GM21528 (cell line): ENCODE measurements at regions not wholly inside any gene's neighbourhood (a gene's known extent, or its start where the extent isn't known, plus 50 kb on each side); places are given as distances from the start of the nearest gene placed in this dataset.

Source experiments
- ATAC-seq: cut with Tn5 transposase; IDR thresholded peaks from one replicate; pipeline ENCODE4 v1.9.1; 2021; ENCODE audit warnings: mild to moderate bottlenecking, moderate library complexity; ENCODE audit not compliant: unreplicated experiment, low FRiP score

DNA sequence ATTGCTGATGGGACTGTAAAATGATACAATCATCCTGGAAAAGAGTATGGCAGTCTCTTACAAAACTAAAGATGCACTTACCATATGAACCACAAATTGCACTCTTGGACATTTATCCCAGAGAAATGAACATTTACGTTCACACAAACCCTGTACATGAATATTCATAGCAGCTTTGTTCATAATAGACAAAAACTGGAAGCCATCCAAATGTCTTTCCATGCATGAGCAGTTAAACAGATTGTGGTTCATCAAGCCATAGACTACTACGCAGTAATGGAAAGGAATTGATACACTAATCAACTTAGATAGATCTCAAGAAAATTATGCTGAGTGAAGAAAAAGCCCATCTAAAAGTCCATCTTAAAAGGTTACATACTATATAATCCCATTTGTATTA is 156.1 kb upstream of the SLC39A10 start:
- ATAC-seq, result no peak

DNA sequence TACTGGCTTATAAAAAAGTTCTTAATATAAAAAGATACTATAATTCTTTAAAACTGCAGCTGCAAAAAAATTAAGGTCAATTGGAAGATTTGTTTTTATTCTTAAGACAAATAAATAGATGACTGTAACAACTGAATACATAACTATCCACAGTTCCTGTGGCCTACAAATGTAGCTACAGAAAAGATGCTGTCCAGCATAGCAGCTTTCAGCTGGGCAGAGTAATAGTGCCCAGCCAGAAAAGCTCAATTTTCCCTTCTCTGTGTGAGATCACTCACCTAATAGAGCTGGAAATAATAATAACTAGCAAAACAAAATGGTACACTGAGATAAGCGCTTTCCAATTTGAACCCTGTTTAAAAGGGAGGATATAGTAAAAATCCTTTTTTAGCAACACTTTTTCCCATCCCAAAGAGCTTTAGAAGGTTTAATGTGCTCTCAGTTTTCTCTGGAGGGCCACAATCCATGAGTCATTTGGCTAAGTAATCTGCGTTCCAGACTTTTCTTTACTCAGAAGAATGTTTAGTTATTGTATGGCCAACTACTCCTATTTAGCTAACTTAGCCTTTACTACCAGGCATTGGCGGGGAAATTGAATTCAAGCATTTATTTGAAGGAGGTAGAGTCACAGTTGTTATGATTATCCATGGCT is 158.1 kb upstream of the SLC39A10 start:
- ATAC-seq, result no peak

DNA sequence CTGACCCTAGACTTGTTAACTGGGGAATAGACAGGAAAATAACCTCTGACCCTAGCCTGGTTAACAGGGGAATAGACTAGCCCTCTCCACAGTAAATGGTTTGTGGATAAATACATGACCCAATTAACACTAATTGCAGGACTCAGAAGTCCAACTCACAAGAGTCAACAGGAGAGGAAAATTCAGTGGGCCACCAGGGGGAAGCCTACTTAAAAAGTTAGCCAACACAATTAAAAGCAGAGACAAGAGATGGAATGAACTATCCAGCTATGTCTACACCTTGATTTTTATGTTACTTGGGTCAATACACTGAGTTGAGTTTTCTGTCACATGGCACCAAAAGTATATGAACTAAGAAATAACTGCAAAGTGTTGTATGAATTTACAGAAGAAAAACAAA is 158.8 kb upstream of the SLC39A10 start:
- no peak for ATAC-seq

DNA sequence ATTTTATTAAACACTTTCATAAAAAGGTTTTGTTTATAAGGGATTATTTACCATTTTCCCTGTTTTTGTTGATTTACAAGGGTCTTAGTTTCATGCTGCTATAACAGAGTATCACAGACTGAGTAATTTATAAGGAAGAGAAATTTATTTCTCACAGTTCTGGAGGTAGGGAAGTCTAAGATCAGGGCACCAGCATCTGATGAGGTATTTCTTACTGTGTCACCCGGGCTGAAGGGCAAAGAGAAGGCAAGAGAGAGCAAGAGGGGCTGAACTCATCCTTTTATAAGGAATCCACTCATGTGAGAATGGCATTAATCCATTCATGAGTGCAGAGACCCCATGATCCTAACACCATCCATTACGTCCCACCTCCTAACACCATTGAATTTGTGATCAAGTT is 160.0 kb upstream of the SLC39A10 start:
- no peak for ATAC-seq

DNA sequence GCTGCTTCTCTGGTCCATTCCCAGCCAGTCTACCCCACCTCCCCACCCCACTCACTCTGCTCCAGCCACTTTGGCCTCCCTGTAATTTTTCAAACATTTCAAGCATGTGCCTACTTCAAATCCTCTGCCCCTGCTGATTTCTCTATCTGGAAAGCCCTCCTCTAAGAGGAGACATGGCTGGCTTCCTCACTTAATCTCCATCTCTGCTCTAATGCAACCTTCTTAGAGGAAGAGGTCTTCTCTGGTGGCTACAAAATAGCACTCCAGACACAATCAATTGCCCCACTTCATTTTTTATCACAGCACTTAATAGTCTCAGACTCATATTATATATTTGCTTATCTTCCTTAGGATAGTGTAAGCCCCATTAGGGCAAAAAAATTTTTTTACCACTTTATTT is 161.1 kb upstream of the SLC39A10 start:
- no peak for ATAC-seq

DNA sequence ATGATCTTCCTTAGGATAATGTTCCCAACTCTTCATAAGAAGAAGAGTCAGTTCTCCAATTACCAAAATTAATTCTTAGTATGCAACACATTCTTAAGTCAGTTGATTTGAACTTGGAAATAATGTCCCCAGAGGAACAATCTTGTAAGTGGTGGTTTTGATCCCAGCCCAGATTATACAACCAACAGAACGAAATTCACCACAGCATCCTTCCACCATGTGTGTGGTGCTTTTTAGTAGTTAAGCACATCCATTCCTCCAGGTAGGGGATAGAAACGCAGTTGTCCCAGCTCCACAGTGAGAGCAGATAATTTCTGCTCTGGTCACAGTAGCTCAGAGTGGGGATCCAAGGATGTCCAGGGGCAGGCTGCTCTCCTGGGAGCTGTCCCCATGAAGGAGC is 161.7 kb upstream of the SLC39A10 start:
- ATAC-seq, result no peak

DNA sequence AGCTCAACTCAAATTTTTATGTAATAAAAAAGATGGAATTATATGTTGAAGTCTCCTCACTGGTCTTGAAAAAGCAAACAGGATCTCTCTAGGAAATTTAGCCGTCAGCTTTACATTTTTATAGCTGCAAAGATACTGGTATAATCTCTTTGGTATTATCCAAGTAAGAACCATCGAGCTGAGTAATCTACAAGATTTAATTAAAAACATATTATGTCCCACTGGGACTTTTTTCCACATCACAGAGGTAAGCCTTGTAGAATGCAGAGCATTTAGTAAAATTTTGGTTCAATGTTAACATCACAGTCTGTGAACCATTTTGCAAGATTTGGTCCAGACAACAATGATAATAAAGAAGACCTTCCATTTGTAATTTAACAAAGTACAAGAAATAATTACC is 162.6 kb upstream of the SLC39A10 start:
- ATAC-seq, result no peak

DNA sequence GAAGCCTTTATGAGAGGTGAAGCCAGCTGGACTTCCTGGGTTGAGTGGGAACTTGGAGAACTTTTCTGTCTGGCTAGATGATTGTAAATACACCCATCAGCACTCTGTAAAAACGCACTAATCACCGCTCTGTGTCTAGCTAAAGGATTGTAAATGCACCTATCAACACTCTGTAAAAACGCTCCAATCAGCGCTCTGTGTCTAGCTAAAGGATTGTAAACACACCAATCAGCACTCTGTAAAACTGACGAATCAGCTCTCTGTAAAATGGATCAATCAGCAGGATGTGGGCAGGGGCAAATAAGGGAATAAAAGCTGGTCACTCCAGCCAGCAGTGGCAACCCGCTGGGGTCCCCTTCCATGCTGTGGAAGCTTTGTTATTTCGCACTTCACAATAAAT is 163.6 kb upstream of the SLC39A10 start:
- no peak for ATAC-seq

DNA sequence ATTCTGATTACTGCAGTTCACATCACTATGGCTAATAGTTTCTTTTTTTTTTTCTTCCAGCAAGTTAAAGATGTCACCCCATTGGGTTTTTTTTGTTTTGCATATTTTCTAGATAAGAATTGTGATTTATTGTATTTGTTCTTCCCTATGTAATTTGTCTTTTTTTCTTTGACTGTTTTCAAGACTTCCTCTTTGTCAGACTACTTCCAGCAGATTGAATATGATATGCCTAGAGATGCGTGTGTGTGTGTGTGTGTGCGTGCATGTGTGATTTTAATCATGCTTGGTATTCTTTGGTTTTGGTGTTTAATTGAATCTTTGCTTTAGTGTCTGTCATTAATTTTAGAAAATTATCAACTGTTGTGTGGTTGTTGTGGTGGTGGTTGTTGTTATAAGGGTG is 166.7 kb upstream of the SLC39A10 start:
- no peak for ATAC-seq

DNA sequence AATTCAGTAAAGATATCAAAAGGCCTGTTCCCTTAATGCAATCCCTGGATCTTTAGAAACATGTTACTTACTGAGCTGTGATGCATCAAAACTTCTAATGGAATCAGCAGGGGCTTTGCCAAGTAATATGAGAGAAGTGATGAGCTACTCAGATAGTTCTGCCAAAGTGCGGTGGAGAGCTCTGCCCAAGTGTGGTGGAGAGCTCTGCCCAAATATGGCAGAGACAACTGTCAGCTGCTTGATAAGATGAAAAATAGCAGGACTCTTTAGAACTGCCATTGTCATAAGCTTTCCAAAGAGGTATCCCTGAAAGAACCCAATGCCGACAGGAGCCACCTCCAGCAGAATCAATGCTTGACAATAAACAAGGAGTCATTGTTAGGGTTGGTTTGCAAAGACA is 167.9 kb upstream of the SLC39A10 start:
- no peak for ATAC-seq

DNA sequence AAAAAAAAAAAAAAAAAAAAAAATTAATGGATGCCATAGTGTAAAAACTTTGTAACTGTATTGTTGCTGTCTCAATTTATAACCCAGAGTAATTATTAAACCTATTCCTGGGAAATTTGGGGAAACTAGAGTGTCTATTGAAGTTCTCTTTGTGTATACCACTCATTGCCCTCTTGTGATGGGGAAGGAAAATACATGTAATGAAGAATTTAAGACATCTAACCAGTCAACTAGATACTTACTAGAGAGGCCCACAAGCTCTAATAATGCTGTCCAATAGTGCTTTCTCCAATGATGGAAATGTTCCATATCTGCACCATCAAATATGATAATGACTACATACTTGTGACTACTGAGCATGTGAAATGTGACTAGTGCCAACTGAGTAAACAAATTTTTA is 168.5 kb upstream of the SLC39A10 start:
- ATAC-seq, result no peak

DNA sequence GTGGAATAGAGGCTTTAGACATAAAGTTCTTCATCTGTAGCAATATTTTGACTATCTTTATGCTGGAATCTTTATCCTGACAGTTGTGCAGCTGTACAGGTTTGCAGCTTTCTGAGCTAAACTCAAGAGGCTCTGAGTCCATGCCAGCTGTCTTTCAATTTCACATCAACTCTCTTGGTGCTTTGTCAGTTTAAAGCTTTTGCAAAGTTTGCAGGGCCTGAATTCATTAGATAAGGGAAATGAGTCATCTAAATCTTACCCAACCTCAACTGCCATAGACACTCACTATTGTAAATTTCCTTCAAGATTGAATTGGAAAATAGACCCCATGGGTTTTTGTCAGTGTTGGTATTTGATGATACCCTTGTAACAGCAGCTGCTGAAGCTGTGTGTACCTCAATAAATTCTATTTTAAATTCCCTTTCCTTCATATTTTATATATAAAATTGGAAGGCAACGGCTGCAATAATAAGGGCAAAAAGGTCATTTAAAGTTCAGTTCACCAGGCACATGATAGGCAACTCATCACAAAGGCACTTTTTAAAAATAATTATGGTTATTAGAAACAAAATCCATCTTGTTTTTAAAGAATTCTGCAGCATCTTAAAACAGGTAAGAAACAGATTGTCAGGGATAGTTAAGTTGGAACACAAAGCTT is 169.9 kb upstream of the SLC39A10 start:
- peak; percentile 81 for ATAC-seq

DNA sequence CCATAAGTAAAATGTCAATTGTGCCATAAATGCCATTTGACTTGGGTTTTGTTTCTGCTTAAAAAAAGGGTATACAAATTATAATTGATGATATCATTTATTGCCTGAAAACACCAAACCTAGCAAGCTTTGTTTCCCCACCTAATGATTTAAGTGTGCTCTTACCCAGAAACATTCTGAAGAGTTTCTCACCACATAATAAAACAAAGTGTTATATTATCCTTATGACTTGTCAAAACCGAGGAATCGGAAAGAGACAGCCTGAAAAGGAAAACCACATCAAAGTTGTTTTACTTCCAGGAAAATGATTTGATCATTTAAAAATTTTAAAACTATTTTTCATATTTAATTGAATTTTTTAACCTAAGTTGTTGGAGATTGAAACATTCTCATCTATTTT is 170.5 kb upstream of the SLC39A10 start:
- ATAC-seq, result no peak

DNA sequence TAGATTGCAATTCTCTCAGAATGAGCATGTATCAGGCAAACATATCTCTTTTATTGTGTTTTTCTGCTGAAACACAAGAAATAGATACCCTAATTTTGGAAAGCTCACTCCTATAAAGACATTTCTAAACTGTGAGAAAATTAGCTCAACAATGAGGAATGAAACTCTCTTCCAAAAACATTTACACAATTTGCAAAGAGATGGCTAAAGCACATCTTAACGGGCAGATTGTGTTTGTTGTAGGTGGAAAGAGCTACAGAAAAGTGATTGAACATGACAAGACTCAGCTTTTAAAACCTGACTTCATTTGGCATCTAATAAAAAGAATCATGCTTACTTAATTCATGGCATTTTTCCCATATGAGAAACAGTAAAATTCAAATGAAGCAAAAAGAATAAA is 175.0 kb upstream of the SLC39A10 start:
- ATAC-seq, result no peak

DNA sequence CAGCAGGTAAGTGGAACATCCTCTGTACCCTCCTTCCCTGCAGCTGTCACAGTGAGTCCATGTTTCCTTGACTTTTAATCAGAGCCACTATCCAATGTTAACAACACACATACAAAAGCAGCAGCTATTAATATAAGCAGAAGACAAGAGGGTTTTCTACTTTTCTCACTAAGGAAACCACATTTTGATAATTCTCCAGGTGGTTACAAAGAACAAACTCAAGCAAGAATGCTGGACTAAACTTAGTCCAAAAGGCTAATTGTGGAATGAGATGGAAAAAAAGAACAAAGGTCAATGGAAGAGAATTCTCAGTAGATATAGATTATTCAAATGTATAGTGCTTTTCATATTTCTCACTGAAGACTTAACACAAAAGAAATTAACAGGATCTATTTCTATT is 176.9 kb upstream of the SLC39A10 start:
- ATAC-seq, result no peak

DNA sequence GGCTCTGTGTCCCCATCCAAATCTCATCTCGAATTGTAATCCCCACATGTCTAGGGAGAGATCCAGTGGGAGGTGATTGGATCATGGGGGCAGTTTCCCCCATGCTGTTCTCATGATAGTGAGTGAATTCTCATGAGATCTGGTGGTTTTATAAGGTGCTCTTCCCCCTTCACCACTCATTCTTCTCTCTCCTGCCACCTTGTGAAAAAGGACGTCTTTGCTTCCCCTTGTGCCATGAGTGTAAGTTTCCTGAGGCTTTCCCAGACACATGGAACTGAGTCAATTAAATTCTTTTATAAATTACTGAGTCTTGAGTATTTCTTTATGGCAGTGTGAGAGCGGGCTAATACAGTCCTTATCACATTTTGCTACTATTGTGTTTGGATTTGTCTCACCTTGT is 177.6 kb upstream of the SLC39A10 start:
- ATAC-seq, result no peak

DNA sequence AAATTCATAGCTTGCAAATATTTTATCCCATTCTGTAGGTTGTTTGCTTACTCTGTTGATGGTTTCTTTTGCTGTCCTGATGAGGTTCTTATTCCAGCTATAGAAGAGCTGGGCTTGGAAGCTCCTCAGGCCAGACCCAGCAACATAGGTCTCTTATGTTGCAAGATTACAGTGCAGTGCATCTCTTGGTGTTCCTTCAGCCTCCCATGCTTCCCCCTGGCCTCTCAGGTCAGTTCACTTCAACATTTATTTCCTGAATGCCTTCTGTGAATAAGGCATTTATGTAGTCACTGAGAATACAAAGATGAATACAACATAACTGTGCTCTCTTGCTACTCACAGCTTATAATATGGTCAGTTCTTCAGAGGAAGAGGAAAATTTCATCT is 179.0 kb upstream of the SLC39A10 start:
- peak; percentile 34 for ATAC-seq

DNA sequence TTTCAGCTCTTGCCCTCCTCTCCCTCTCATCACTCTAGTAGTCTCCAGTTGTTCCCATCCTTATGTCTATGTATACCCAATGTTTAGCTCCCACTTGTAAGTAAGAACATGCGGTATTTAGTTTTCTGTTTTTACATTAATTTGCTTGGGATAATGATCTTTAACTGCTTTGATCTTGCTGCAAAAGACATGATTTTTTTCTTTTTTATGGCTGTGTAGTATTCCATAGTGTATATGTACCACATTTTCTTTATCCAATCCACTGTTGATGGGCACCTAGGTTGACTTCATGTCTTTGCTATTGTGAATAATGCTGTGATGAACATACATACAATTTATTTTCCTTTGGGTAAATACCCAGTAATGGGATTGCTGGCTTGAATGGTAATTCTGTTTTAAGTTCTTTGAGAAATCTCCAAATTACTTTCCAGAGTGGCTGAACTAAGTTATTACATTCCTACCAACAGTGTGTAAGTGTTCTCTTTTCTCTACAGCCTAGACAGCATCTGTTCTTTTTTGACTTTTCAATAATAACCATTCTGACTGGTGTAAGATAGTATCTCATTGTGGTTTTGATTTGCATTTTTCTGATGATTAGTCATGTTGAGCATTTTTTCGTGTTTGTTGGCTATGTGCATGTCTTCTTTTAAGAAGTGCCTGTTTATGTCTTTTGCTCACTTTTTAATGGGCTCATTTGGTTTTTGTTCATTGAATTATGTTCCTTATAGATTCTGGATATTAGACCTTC is 179.6 kb upstream of the SLC39A10 start:
- peak; percentile 49 for ATAC-seq

DNA sequence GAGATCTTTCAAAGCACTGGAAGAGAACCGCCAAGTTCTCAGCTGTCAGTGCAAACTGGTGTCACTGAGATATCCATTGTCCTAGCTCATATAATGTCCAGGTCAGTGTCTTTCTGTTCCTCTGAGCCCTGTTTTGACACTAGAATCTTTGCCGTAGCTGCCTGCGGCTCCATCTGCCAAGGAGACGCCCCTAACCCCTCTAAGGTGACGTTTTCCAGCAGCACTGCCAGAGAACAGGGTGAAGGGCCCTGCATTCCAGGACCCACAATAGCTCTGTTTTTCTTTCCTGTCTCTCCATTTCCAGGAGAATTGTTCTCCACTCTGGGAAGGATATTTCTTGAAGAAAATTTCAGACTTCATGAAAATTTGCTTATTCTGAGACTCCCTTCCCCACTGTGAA is 181.7 kb upstream of the SLC39A10 start:
- no peak for ATAC-seq

DNA sequence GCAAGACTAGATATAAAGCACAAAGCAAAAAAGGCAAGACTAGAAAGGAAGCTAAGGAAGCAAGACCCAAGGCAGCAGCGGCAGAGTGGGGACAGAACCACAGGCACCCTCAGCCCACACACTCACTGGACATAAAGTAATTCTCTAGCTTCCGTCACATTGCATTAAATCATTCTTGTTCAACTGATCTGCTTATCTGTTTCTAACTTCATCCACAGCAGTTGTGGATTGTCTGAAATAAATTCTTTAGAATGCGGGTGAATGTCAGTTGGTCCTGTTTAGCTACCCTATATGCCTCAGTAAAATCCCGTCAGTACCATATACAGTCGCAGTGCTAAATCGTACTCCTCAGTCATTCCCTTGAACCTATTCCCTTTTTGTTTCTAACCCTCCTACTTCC is 183.2 kb upstream of the SLC39A10 start:
- no peak for ATAC-seq

DNA sequence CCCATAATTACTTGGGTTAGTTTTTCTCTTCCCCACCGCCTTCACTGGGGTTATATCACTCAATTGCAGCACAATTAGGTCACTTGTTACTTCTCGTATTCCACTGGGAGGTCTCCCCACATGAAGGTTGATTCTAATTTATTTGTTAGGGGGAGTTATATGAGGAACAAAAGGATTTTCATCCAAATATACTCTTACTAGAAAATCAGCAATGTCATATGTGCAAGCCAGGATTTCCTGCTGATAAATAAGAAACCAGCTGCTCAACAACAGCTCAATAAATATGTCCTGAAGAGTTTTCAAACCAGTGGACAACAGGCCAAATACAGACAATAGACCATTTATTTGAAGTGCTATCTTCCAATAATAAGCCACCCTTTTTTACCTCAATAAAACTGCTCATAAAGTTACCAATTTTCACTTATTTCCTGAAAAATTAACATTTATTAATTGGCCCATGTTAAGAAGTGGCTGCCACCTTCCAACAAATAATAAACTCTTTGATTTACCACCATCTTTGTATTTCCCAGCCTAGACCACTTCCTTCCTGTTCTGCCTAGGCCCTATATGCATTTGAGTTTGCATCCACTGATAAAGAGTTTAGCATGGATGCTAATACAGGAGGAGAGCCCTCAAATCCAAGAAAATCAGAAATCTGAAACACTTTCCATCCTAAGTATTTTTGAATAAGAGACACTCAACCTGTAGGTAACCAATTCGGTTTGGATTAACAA is 184.4 kb upstream of the SLC39A10 start:
- no peak for ATAC-seq
